ENCODE measurements at regions not wholly inside any gene's neighbourhood (a gene's known extent, or its start where the extent isn't known, plus 50 kb on each side); places are given as distances from the start of the nearest gene placed in this dataset.

DNA sequence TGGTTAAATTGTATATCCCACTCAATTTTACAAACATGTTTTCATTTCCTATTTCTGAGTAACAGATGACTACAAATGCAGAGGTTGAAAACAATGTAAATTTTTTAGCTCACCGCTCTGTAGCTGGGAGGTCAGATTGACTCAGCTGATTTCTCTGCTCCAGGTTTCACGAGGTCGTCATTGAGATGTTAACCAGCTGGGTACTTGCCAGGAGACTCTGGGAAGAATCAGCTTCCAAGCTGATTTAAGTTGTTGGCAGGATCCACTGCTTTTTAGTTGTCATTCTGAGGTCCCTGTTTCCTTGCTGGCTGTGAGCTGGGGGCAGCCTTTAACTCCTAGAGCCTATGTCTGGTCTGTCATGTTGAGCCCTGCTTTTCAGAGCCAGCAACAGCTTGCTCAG lies 864.3 kb upstream of the AGA start:
- H3K4me1 ChIP-seq (ENCODE audit: control insufficient read depth in 2 of 3, insufficient read depth in 2 of 3, low read depth in 1 of 3, low read length in 3 of 3), result no peaks in the 10 kb centered on the region
- TF ChIP-seq CTCF (IDR thresholded peaks at IDR 0.05; ENCODE audit: borderline replicate concordance, extremely low read depth, insufficient read depth), result no peak
- peak overlapping the region in 1 of 3 donors; percentile 37 for H3K4me3 ChIP-seq (ENCODE audit: low read length in 3 of 3)
- H3K36me3 ChIP-seq (ENCODE audit: control insufficient read depth in 2 of 3, insufficient read depth in 3 of 3, low read length in 3 of 3), result no peaks in the 10 kb centered on the region
- H3K27ac ChIP-seq (ENCODE audit: low read depth in 2 of 2, low read length in 2 of 2), result no peak overlapping the region
- FAIRE-seq (no peak), DNase-seq (peak in 1 of 5 donors; percentile 26)
- H3K9me3 ChIP-seq (ENCODE audit: control insufficient read depth in 2 of 3, insufficient read depth in 1 of 3, low read length in 3 of 3), result no peaks in the 10 kb centered on the region
- intact Hi-C loops (cut with DNase I), result no loop called here
- no peak overlapping the region for H3K9ac ChIP-seq (ENCODE audit: low read length in 3 of 3)
- no peaks in the 10 kb centered on the region for H3K27me3 ChIP-seq (ENCODE audit: control insufficient read depth, insufficient read depth, low read length)

GRCh38 chr4:178309890-178310289 lies 867.7 kb upstream of the AGA start:
- no peak for FAIRE-seq
- Histone ChIP-seq H3K36me3 (ENCODE audit: control insufficient read depth in 2 of 3, insufficient read depth in 3 of 3, low read length in 3 of 3) (no peaks in the 10 kb centered on the region), H3K4me1 (ENCODE audit: control insufficient read depth in 2 of 3, insufficient read depth in 2 of 3, low read depth in 1 of 3, low read length in 3 of 3) (no peaks in the 10 kb centered on the region), H3K9me3 (ENCODE audit: control insufficient read depth in 2 of 3, insufficient read depth in 1 of 3, low read length in 3 of 3) (no peaks in the 10 kb centered on the region), H3K27ac (ENCODE audit: low read depth in 2 of 2, low read length in 2 of 2) (no peak overlapping the region), H3K9ac (ENCODE audit: low read length in 3 of 3) (no peak overlapping the region), H3K4me3 (ENCODE audit: low read length in 3 of 3) (no peak overlapping the region), H3K27me3 (ENCODE audit: control insufficient read depth, insufficient read depth, low read length) (no peaks in the 10 kb centered on the region)
- intact Hi-C loops (cut with DNase I), result no loop called here
- TF ChIP-seq CTCF (IDR thresholded peaks at IDR 0.05; ENCODE audit: borderline replicate concordance, extremely low read depth, insufficient read depth), result no peak
- DNase-seq, result no peak

- intact Hi-C loops (cut with DNase I), result no loop called here
- FAIRE-seq (no peak), DNase-seq (no peak)
- no peaks in the 10 kb centered on the region for H3K4me1 ChIP-seq (ENCODE audit: control insufficient read depth in 2 of 3, insufficient read depth in 2 of 3, low read depth in 1 of 3, low read length in 3 of 3)
- no peaks in the 10 kb centered on the region for H3K9me3 ChIP-seq (ENCODE audit: control insufficient read depth in 2 of 3, insufficient read depth in 1 of 3, low read length in 3 of 3)
- H3K9ac ChIP-seq (ENCODE audit: low read length in 3 of 3), result no peak overlapping the region
- no peaks in the 10 kb centered on the region for H3K36me3 ChIP-seq (ENCODE audit: control insufficient read depth in 2 of 3, insufficient read depth in 3 of 3, low read length in 3 of 3)
- no peak overlapping the region for H3K27ac ChIP-seq (ENCODE audit: low read depth in 2 of 2, low read length in 2 of 2)
- no peak overlapping the region for H3K4me3 ChIP-seq (ENCODE audit: low read length in 3 of 3)
- no peak for TF ChIP-seq CTCF (IDR thresholded peaks at IDR 0.05; ENCODE audit: borderline replicate concordance, extremely low read depth, insufficient read depth)
- no peaks in the 10 kb centered on the region for H3K27me3 ChIP-seq (ENCODE audit: control insufficient read depth, insufficient read depth, low read length)
Measured at GRCh38 chr4:178311997-178312396, 869.8 kb upstream of the AGA start.

DNA sequence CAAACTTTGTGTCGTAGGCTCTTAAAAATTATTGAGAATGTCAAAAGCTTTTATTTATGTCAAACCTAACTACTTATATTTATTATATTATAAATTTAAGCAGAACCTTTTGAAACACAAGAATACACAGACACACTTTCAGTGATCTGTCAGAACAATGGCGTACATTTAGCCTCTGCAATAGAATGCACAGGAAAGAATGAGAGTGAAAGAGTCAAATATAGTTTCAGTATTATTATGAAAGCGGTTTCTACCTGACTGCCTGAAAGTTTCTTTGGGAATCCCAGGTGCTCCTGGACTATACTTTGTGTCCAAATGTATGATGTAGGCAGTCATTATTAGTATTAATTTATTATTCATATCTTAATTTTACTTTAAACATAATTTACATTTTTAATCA lies 872.0 kb upstream of the AGA start:
- Histone ChIP-seq H3K27ac (ENCODE audit: low read depth in 2 of 2, low read length in 2 of 2) (no peak overlapping the region), H3K4me1 (ENCODE audit: control insufficient read depth in 2 of 3, insufficient read depth in 2 of 3, low read depth in 1 of 3, low read length in 3 of 3) (no peaks in the 10 kb centered on the region), H3K36me3 (ENCODE audit: control insufficient read depth in 2 of 3, insufficient read depth in 3 of 3, low read length in 3 of 3) (no peaks in the 10 kb centered on the region), H3K9ac (ENCODE audit: low read length in 3 of 3) (no peak overlapping the region), H3K27me3 (ENCODE audit: control insufficient read depth, insufficient read depth, low read length) (no peaks in the 10 kb centered on the region), H3K9me3 (ENCODE audit: control insufficient read depth in 2 of 3, insufficient read depth in 1 of 3, low read length in 3 of 3) (peaks cover 0 to 2% (median 0%) of the 10 kb centered on the region in 3 donors), H3K4me3 (ENCODE audit: low read length in 3 of 3) (no peak overlapping the region)
- DNase-seq (no peak), FAIRE-seq (no peak)
- intact Hi-C loops (cut with DNase I), result no loop called here
- no peak for TF ChIP-seq CTCF (IDR thresholded peaks at IDR 0.05; ENCODE audit: borderline replicate concordance, extremely low read depth, insufficient read depth)

All from kidney (tissue), 13 donors.